GM19351 (cell line): ENCODE measurements at regions not wholly inside any gene's neighbourhood (a gene's known extent, or its start where the extent isn't known, plus 50 kb on each side); places are given as distances from the start of the nearest gene placed in this dataset.

Source experiments
- ATAC-seq: cut with Tn5 transposase; IDR thresholded peaks from one replicate; pipeline ENCODE4 v1.9.1; 2021; ENCODE audit warnings: mild to moderate bottlenecking, moderate library complexity; ENCODE audit not compliant: unreplicated experiment

- no peak for ATAC-seq
Measured at GRCh38 chr9:28688172-28688571, 1114.9 kb upstream of the C9orf72 start.

- ATAC-seq: no peak
Measured at GRCh38 chr9:28692012-28692411, 1118.7 kb upstream of the C9orf72 start.

- no peak for ATAC-seq
Measured at GRCh38 chr9:28696960-28697359, 1123.7 kb upstream of the C9orf72 start.

GRCh38 chr9:28699632-28700031 is 1126.4 kb upstream of the C9orf72 start:
- no peak for ATAC-seq

GRCh38 chr9:28707616-28708015 is 1134.3 kb upstream of the C9orf72 start:
- ATAC-seq: no peak

- ATAC-seq: no peak
Measured at GRCh38 chr9:28714188-28714587, 1140.9 kb upstream of the C9orf72 start.

GRCh38 chr9:28718226-28718625 is 1144.9 kb upstream of the C9orf72 start:
- ATAC-seq: no peak

GRCh38 chr9:28720746-28721145 is 1147.5 kb upstream of the C9orf72 start:
- ATAC-seq: no peak

- no peak for ATAC-seq
Measured at GRCh38 chr9:28730111-28730510, 1156.8 kb upstream of the C9orf72 start.

GRCh38 chr9:28735738-28736342 is 1162.6 kb upstream of the C9orf72 start:
- no peak for ATAC-seq

- no peak for ATAC-seq
Measured at GRCh38 chr9:28741459-28741858, 1168.2 kb upstream of the C9orf72 start.

- no peak for ATAC-seq
Measured at GRCh38 chr9:28747351-28747985, 1174.2 kb upstream of the C9orf72 start.

- ATAC-seq: no peak
Measured at GRCh38 chr9:28750136-28750535, 1176.9 kb upstream of the C9orf72 start.

- no peak for ATAC-seq
Measured at GRCh38 chr9:28758341-28758740, 1185.1 kb upstream of the C9orf72 start.

- no peak for ATAC-seq
Measured at GRCh38 chr9:28758971-28759370, 1185.7 kb upstream of the C9orf72 start.

- ATAC-seq: no peak
Measured at GRCh38 chr9:28762167-28762566, 1188.9 kb upstream of the C9orf72 start.

GRCh38 chr9:28764532-28764931 is 1191.3 kb upstream of the C9orf72 start:
- ATAC-seq: no peak

GRCh38 chr9:28770226-28770625 is 1196.9 kb upstream of the C9orf72 start:
- ATAC-seq: no peak

GRCh38 chr9:28770827-28771226 is 1197.5 kb upstream of the C9orf72 start:
- no peak for ATAC-seq

- no peak for ATAC-seq
Measured at GRCh38 chr9:28774433-28775235, 1201.4 kb upstream of the C9orf72 start.

GRCh38 chr9:28779243-28779642 is 1206.0 kb upstream of the C9orf72 start:
- ATAC-seq: no peak

GRCh38 chr9:28781481-28781880 is 1208.2 kb upstream of the C9orf72 start:
- no peak for ATAC-seq
